Astrocyte (in vitro differentiated cells and primary cell): ENCODE measurements at regions not wholly inside any gene's neighbourhood (a gene's known extent, or its start where the extent isn't known, plus 50 kb on each side); places are given as distances from the start of the nearest gene placed in this dataset.

Experiments used
- DNase-seq: peaks from one replicate; pipeline ENCODE4 v3.0.0-alpha.2; 2010; ENCODE audit warnings: low read depth
- FAIRE-seq: peaks from 2 replicates; lab custom pipeline; 2011; peaks lifted over from hg19 to GRCh38; lab: Jason Lieb, UNC
- H2AFZ ChIP-seq: 2 replicates; pipeline ENCODE4 v1.6.0; 2012; ENCODE audit warnings: low read depth, low read length, inconsistent platforms
- H3K27ac ChIP-seq: 2 replicates; pipeline ENCODE4 v1.5.1; 2011; ENCODE audit warnings: low read depth, low read length, inconsistent platforms
- H3K27me3 ChIP-seq: 2 replicates; pipeline ENCODE4 v1.6.0; 2011; ENCODE audit warnings: low read length, inconsistent platforms; ENCODE audit not compliant: insufficient read depth
- H3K36me3 ChIP-seq: 2 replicates; pipeline ENCODE4 v1.5.1; 2011; ENCODE audit warnings: low read length, inconsistent platforms; ENCODE audit not compliant: insufficient read depth
- H3K4me1 ChIP-seq: 2 replicates; pipeline ENCODE4 v1.5.1; 2011; ENCODE audit warnings: low read length, inconsistent platforms; ENCODE audit not compliant: insufficient read depth
- H3K4me2 ChIP-seq: 2 replicates; pipeline ENCODE4 v1.6.0; 2012; ENCODE audit warnings: low read length, inconsistent platforms
- H3K4me3 ChIP-seq: 2 replicates; pipeline ENCODE4 v1.5.1; 2011; ENCODE audit warnings: low read depth, mild to moderate bottlenecking, low read length, inconsistent platforms; ENCODE audit not compliant: insufficient read depth
- H3K79me2 ChIP-seq: 2 replicates; pipeline ENCODE4 v1.6.0; 2012; ENCODE audit warnings: mild to moderate bottlenecking, low read length, inconsistent platforms; ENCODE audit not compliant: insufficient read depth
- H3K9ac ChIP-seq: 2 replicates; pipeline ENCODE4 v1.6.0; 2012; ENCODE audit warnings: mild to moderate bottlenecking, low read length, inconsistent platforms
- H3K9me3 ChIP-seq: 2 replicates; pipeline ENCODE4 v1.5.1; 2012; ENCODE audit warnings: low read depth, mild to moderate bottlenecking, low read length, inconsistent platforms; ENCODE audit not compliant: insufficient read depth
- H4K20me1 ChIP-seq: 2 replicates; pipeline ENCODE4 v1.6.0; 2012; ENCODE audit warnings: low read length, inconsistent platforms; ENCODE audit not compliant: insufficient read depth
- H3K27ac Mint-ChIP-seq: one replicate; pipeline ENCODE4 v1.8.0; 2021; ENCODE audit warnings: mild to moderate bottlenecking, mixed read lengths; ENCODE audit not compliant: unreplicated experiment
- H3K27me3 Mint-ChIP-seq: one replicate; pipeline ENCODE4 v1.8.0; 2021; ENCODE audit warnings: low read depth, mixed read lengths; ENCODE audit not compliant: unreplicated experiment
- H3K36me3 Mint-ChIP-seq: one replicate; pipeline ENCODE4 v1.8.0; 2021; ENCODE audit warnings: low read depth, mixed read lengths; ENCODE audit not compliant: unreplicated experiment
- H3K4me1 Mint-ChIP-seq: one replicate; pipeline ENCODE4 v1.8.0; 2021; ENCODE audit warnings: low read depth, mixed read lengths; ENCODE audit not compliant: unreplicated experiment
- H3K4me3 Mint-ChIP-seq: one replicate; pipeline ENCODE4 v1.8.0; 2021; ENCODE audit warnings: mild to moderate bottlenecking, moderate library complexity, mixed read lengths; ENCODE audit not compliant: unreplicated experiment
- H3K9me3 Mint-ChIP-seq: one replicate; pipeline ENCODE4 v1.8.0; 2021; ENCODE audit warnings: mild to moderate bottlenecking, mixed read lengths; ENCODE audit not compliant: unreplicated experiment
- CTCF ChIP-seq: IDR thresholded peaks from 2 replicates; pipeline ENCODE4 v1.5.1; 2011; ENCODE audit warnings: low read depth, mild to moderate bottlenecking, inconsistent platforms, low read length, moderate library complexity; ENCODE audit not compliant: insufficient read depth
- EZH2 ChIP-seq: IDR thresholded peaks from 2 replicates; pipeline ENCODE4 v1.6.1; 2012; ENCODE audit warnings: mild to moderate bottlenecking, low read length, inconsistent platforms; ENCODE audit not compliant: insufficient read depth

- no peaks in the 10 kb centered on the region for H4K20me1 ChIP-seq
- H3K4me3 ChIP-seq = no peak overlapping the region
- peaks cover 3% of the 10 kb centered on the region for H3K27me3 Mint-ChIP-seq
- no peaks in the 10 kb centered on the region for H3K9me3 ChIP-seq
- no peaks in the 10 kb centered on the region for H3K9me3 Mint-ChIP-seq
- H3K4me1 Mint-ChIP-seq = peaks cover 6% of the 10 kb centered on the region
- no peak overlapping the region for H3K4me2 ChIP-seq
- no peak overlapping the region for H3K4me3 Mint-ChIP-seq
- H2AFZ ChIP-seq = no peak overlapping the region
- no peaks in the 10 kb centered on the region for H3K36me3 Mint-ChIP-seq
- TF ChIP-seq EZH2 = no peak
- no peak for TF ChIP-seq CTCF
- no peak overlapping the region for H3K9ac ChIP-seq
- H3K27me3 ChIP-seq = no peaks in the 10 kb centered on the region
- no peaks in the 10 kb centered on the region for H3K79me2 ChIP-seq
- FAIRE-seq = no peak
- DNase-seq = no peak
- H3K36me3 ChIP-seq = no peaks in the 10 kb centered on the region
- H3K4me1 ChIP-seq = peaks cover 9% of the 10 kb centered on the region
- no peak overlapping the region for H3K27ac Mint-ChIP-seq
- no peak overlapping the region for H3K27ac ChIP-seq
Measured at GRCh38 chr6:130677312-130677711, 149.9 kb upstream of the SMLR1 start.

GRCh38 chr6:130677766-130678165 lies 149.4 kb upstream of the SMLR1 start:
- Histone ChIP-seq H4K20me1 (no peaks in the 10 kb centered on the region), H3K27me3 (no peaks in the 10 kb centered on the region), H3K36me3 (no peaks in the 10 kb centered on the region), H3K9me3 (no peaks in the 10 kb centered on the region), H3K4me3 (no peak overlapping the region), H3K9ac (no peak overlapping the region), H3K27ac (no peak overlapping the region), H3K4me2 (no peak overlapping the region), H2AFZ (no peak overlapping the region), H3K79me2 (no peaks in the 10 kb centered on the region), H3K4me1 (peaks cover 9% of the 10 kb centered on the region)
- DNase-seq = no peak
- Mint-ChIP-seq H3K36me3 (no peaks in the 10 kb centered on the region), H3K9me3 (no peaks in the 10 kb centered on the region), H3K4me3 (no peak overlapping the region), H3K27me3 (peaks cover 5% of the 10 kb centered on the region), H3K4me1 (peaks cover 6% of the 10 kb centered on the region), H3K27ac (no peak overlapping the region)
- FAIRE-seq = no peak
- TF ChIP-seq EZH2 = no peak
- TF ChIP-seq CTCF = no peak

- no peaks in the 10 kb centered on the region for H3K27me3 ChIP-seq
- H3K4me3 Mint-ChIP-seq = no peak overlapping the region
- no peak overlapping the region for H3K4me2 ChIP-seq
- peaks cover 9% of the 10 kb centered on the region for H3K27me3 Mint-ChIP-seq
- no peaks in the 10 kb centered on the region for H4K20me1 ChIP-seq
- H3K9me3 Mint-ChIP-seq = no peaks in the 10 kb centered on the region
- no peaks in the 10 kb centered on the region for H3K79me2 ChIP-seq
- no peaks in the 10 kb centered on the region for H3K36me3 ChIP-seq
- no peak for FAIRE-seq
- peaks cover 9% of the 10 kb centered on the region for H3K4me1 ChIP-seq
- H3K9me3 ChIP-seq = no peaks in the 10 kb centered on the region
- H3K9ac ChIP-seq = no peak overlapping the region
- H3K36me3 Mint-ChIP-seq = no peaks in the 10 kb centered on the region
- DNase-seq = peak; percentile 52
- TF ChIP-seq CTCF (no peak), EZH2 (no peak)
- no peak overlapping the region for H3K27ac ChIP-seq
- no peak overlapping the region for H3K27ac Mint-ChIP-seq
- H3K4me3 ChIP-seq = no peak overlapping the region
- H3K4me1 Mint-ChIP-seq = peaks cover 6% of the 10 kb centered on the region
- no peak overlapping the region for H2AFZ ChIP-seq
Measured at GRCh38 chr6:130679684-130680083, 147.5 kb upstream of the SMLR1 start.
